Heart left ventricle (tissue), 13 donors: ENCODE measurements at regions not wholly inside any gene's neighbourhood (a gene's known extent, or its start where the extent isn't known, plus 50 kb on each side); places are given as distances from the start of the nearest gene placed in this dataset.

ENCODE experiments used
- POLR2A ChIP-seq, 2 donors: fragments of 450-650 bp; IDR thresholded peaks; one replicate each; pipeline ENCODE4 v1.6.1; 2017; ENCODE audit warnings: antibody characterized with exemption in 2 of 2, mild to moderate bottlenecking in 2 of 2, moderate library complexity in 2 of 2
- TF ChIP-seq, protein P1 (sequence below), 12 donors: fragments of 200-600 bp; sonication (generic) in 4 of 12; IDR thresholded peaks; one replicate each; pipeline versions ENCODE4 v1.5.0 to v1.8.0; 2018 to 2022; ENCODE audit warnings: antibody characterized with exemption in 12 of 12, mild to moderate bottlenecking in 5 of 12
- donor health status: ischemic (EF 13 %, LVEDD 7.1; RV severe dilation, severe dysfunction).
- donor health status: DM: no; HTN: yes; CAD: no.
- donor health status: DM: no; HTN: no; CAD: no.
- donor health status: ischemic (EF 25% LVEDD 6.9; RV normal size, moderate dysfunction).
- donor health status: ischemic (EF 25% LVEDD 5.7; RV mildly dilated, moderate dysfunction).
- donor health status: ischemic (EF 35%, LVEDD 5.7; RV mildly dilated, moderate dysfunction).
- donor health status: nonischemic (EF 11% LVEDD 7.7; RV severe dilation, severe dysfunction).
- donor health status: DM: yes; HTN: yes; CAD: no.
- donor health status: PGD.
- donor health status: ischemic (EF 29% LVEDD 5.4; RV normal size, mild dysfunction).
- donor health status: nonischemic (EF 23%, LVEDD 6.1; RV moderate dilation, normal function).

DNA sequence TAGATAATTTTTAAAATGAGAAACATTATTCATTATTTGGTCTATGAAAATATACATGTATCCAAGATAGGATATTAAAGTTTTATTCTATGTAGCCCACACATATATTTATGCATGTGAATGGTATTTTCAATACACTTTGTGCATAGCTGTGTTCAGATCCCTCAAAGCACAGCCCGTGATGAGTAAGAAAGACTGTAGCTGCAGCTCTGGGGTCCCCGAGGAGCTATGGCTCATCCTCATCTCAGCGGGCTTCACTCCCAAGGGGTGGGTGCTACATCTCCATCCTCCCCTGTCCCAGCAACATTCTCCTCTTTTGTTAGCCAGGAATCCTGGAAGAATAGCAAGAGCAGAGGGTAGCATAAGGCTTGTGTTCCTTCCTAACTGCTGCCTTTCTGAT, 130.8 kb downstream of the SAMD5 start:
- TF ChIP-seq, protein P1, sequence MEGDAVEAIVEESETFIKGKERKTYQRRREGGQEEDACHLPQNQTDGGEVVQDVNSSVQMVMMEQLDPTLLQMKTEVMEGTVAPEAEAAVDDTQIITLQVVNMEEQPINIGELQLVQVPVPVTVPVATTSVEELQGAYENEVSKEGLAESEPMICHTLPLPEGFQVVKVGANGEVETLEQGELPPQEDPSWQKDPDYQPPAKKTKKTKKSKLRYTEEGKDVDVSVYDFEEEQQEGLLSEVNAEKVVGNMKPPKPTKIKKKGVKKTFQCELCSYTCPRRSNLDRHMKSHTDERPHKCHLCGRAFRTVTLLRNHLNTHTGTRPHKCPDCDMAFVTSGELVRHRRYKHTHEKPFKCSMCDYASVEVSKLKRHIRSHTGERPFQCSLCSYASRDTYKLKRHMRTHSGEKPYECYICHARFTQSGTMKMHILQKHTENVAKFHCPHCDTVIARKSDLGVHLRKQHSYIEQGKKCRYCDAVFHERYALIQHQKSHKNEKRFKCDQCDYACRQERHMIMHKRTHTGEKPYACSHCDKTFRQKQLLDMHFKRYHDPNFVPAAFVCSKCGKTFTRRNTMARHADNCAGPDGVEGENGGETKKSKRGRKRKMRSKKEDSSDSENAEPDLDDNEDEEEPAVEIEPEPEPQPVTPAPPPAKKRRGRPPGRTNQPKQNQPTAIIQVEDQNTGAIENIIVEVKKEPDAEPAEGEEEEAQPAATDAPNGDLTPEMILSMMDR (IDR thresholded peaks at IDR 0.05), result no peak
- no peak for TF ChIP-seq POLR2A (IDR thresholded peaks at IDR 0.05)
